ENCODE measurements at regions not wholly inside any gene's neighbourhood (a gene's known extent, or its start where the extent isn't known, plus 50 kb on each side); places are given as distances from the start of the nearest gene placed in this dataset.
A peak's percentile ranks its signal among the peaks of the same experiment; 100 is the strongest.

DNA sequence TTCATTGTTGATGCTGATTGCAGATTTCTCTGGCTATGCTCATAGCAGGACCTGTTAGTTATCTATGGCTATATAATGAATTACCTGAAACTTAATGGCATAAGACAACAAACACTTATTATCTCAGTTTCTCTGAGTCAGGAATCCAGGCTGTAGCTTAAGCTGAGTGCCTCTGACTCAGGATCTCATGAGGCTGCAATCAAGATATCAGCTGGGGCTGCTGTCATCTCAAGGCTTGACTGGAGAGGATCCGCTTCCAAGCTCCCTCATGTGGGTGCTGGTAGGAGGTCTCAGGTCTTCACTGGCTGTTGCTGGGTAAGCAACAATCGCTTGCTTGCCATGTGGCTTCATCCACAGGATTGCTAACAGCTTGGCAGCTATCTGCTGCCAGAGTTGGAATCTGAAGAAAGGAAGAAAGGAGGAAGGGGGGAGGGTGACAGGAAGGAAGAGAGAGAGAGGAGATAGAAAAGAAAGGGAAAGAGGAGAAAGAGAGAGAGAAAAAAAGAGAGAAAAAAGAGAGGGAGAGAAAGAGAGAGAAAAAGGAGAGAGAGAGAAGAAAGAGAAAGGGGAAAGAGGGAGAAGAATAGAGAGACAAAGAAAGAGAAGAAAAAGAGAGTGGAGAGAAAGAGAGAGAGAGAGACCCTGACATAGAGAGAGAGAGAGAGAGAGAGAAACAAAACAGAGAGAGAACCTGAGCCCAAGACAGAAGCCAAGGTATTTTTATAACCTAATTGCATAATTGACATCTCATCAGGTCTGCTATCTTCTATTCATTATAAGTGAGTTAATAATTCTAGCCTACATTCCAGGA, 579.0 kb upstream of the BTBD3 start:
- TF ChIP-seq, protein P1, sequence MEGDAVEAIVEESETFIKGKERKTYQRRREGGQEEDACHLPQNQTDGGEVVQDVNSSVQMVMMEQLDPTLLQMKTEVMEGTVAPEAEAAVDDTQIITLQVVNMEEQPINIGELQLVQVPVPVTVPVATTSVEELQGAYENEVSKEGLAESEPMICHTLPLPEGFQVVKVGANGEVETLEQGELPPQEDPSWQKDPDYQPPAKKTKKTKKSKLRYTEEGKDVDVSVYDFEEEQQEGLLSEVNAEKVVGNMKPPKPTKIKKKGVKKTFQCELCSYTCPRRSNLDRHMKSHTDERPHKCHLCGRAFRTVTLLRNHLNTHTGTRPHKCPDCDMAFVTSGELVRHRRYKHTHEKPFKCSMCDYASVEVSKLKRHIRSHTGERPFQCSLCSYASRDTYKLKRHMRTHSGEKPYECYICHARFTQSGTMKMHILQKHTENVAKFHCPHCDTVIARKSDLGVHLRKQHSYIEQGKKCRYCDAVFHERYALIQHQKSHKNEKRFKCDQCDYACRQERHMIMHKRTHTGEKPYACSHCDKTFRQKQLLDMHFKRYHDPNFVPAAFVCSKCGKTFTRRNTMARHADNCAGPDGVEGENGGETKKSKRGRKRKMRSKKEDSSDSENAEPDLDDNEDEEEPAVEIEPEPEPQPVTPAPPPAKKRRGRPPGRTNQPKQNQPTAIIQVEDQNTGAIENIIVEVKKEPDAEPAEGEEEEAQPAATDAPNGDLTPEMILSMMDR (IDR thresholded peaks at IDR 0.05; ENCODE audit: low read depth, low read length, missing control alignments), result no peak
- no peak for DNase-seq (ENCODE audit: low read depth)
- H3K4me3 ChIP-seq (ENCODE audit: low read depth, low read length), result no peak overlapping the region
- in situ Hi-C loops (cut with HindIII; ENCODE audit: low sequenced_read_pairs), result no loop called here

DNA sequence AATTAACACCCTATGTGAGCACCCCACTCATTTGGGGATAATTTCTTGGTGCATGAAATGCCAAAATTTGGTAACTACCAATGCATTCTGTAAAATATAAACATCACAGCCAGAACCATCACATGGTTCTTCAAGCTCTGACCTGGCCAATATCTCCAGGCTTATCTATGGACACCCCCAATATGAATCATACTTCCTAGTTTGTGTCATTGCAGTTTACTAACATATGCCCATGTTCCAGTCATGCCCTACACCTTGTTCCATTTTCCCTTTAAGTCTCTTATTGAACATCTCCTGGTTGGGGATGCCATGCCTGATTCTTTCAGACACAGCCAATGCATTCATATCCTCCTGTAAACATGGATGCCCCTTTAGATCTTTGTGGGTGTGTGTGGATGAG, 572.8 kb upstream of the BTBD3 start:
- in situ Hi-C loops (cut with HindIII; ENCODE audit: low sequenced_read_pairs), result no loop called here
- TF ChIP-seq, protein P1 (IDR thresholded peaks at IDR 0.05; ENCODE audit: low read depth, low read length, missing control alignments), result no peak
- DNase-seq (ENCODE audit: low read depth), result no peak
- H3K4me3 ChIP-seq (ENCODE audit: low read depth, low read length), result no peak overlapping the region

DNA sequence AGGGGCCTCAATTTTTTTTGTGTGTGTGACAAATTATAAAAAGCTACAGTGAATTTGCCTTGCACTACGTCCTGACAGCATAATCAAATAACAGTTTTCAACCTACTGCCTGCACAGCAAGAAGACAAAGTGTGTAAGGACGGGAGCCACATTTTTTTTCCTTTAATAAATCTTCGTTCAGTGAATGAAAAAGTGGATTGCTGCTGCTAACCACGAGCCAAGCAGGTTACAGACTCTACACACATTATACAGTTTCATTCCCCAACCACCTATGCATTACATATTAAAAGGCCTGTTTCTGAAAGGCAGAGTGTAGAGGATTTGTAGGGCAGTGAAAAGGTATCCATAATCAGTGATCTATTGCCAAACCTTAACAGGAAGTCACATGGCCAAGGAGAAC, 570.0 kb upstream of the BTBD3 start:
- no peak for DNase-seq (ENCODE audit: low read depth)
- TF ChIP-seq, protein P1 (IDR thresholded peaks at IDR 0.05; ENCODE audit: low read depth, low read length, missing control alignments), result no peak
- in situ Hi-C loops (cut with HindIII; ENCODE audit: low sequenced_read_pairs), result no loop called here
- no peak overlapping the region for H3K4me3 ChIP-seq (ENCODE audit: low read depth, low read length)

DNA sequence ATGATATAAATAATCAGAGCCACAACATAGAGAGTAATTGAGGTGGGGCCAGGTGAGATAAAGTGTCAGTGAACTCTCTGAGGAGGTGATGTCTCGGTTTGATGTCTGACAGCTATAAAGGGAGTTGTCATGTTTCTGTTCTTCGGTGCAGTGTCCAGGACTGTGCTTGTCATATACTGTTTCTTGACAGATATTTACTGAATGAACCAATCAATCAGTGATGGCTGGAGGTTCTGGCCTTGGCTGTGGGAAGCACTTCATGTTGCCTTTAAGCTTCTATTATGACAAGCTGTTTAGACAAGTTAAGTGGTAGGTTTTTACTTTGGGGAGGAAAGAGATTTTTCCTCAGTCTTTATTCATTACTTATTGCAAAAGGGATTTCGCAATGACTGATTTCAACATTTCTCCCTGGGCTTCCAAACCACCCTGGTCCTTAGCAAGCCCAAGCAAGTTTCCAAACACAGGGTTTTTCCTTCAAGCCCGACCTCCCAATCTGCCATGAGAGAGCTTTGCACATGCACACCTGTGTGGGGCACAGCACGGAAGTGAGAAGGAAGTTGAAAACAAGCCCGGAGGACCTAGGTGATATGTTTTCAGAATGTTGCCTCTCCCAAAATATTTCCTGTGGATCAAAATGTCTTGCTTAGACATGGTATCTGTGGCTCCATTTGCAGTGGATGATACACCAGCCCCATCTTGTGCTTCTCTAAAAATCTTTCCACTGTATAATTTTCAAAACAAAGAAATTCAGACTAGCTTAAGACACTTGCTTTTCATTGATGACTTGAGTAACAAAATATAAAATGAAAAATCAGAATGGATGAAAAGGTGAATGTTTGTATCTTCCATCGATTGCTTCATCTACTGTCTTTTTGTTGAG, 567.3 kb upstream of the BTBD3 start:
- in situ Hi-C loops (cut with HindIII; ENCODE audit: low sequenced_read_pairs), result no loop called here
- H3K4me3 ChIP-seq (ENCODE audit: low read depth, low read length), result no peak overlapping the region
- TF ChIP-seq, protein P1 (IDR thresholded peaks at IDR 0.05; ENCODE audit: low read depth, low read length, missing control alignments), result no peak
- DNase-seq (ENCODE audit: low read depth), result peak; percentile 27

DNA sequence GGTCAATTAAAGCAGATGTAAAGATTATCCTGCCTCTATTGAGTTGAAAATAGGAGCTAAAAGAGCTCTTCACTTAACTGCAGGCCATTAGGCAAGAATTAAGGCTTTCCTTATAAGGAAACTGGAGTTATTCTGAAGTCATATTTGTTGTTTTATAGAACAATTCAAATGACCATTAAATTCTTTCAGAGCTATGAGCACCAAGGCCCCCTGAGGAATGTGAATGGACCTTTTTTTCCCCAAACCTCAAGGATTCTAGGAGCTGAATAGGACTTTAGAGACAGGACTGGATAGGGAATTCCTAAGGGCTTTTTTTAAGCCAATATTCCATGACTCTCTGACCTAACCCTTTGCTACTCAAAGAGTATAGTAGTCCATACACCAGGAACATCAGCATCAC, 565.7 kb upstream of the BTBD3 start:
- in situ Hi-C loops (cut with HindIII; ENCODE audit: low sequenced_read_pairs), result no loop called here

DNA sequence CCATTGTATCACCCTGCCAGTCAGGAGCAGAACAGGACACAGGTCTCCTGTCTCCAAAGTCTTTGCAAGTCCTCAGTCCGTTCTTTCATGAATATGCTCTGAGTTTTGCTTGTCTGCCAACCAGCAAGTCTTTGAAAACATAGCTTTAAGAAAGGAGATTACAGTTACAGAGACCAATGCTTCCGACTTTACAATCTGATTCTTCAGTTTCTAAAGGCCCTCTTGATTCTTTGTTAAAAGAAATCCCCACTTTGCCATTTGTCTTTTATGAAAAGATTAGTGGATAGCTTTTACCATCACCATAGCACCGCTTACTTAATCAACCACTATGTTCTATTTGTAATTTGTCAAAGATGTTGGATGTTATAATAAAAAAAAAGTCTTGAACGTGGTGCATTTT, 562.8 kb upstream of the BTBD3 start:
- no peak for DNase-seq (ENCODE audit: low read depth)
- H3K4me3 ChIP-seq (ENCODE audit: low read depth, low read length), result no peak overlapping the region
- in situ Hi-C loops (cut with HindIII; ENCODE audit: low sequenced_read_pairs), result no loop called here
- TF ChIP-seq, protein P1 (IDR thresholded peaks at IDR 0.05; ENCODE audit: low read depth, low read length, missing control alignments), result no peak

More for the DNA sequence above, 565.7 kb upstream of the BTBD3 start:
- H3K4me3 ChIP-seq (ENCODE audit: low read depth, low read length), result no peak overlapping the region
- no peak for DNase-seq (ENCODE audit: low read depth)
- TF ChIP-seq, protein P1 (IDR thresholded peaks at IDR 0.05; ENCODE audit: low read depth, low read length, missing control alignments), result no peak

Data from astrocyte of the cerebellum (primary cell).